ENCODE measurements at regions not wholly inside any gene's neighbourhood (a gene's known extent, or its start where the extent isn't known, plus 50 kb on each side); places are given as distances from the start of the nearest gene placed in this dataset.
"Not testable (repeated sequence)": the region's sequence is repeated elsewhere in the genome, so short reads cannot be mapped to it uniquely, and the experiment has no call there.

GRCh38 chr22:34608540-34609115, 457.3 kb upstream of the ISX start:
- DNase-seq: no peak

- no peak for DNase-seq
These were observed 456.3 kb upstream of the ISX start for GRCh38 chr22:34609646-34610045.

- no peak for DNase-seq
These were observed 445.8 kb upstream of the ISX start for GRCh38 chr22:34620161-34620560.

GRCh38 chr22:34620832-34621231, 445.1 kb upstream of the ISX start:
- DNase-seq: no peak

- DNase-seq: no peak
These were observed 443.4 kb upstream of the ISX start for GRCh38 chr22:34622602-34623001.

- no peak for DNase-seq
These were observed 442.4 kb upstream of the ISX start for GRCh38 chr22:34623580-34623979.

GRCh38 chr22:34625892-34626291, 440.1 kb upstream of the ISX start:
- not testable (repeated sequence) for DNase-seq

- DNase-seq: no peak
These were observed 427.8 kb upstream of the ISX start for GRCh38 chr22:34638128-34638527.

- DNase-seq: no peak
These were observed 426.0 kb upstream of the ISX start for GRCh38 chr22:34639911-34640310.

GRCh38 chr22:34645375-34645774, 420.6 kb upstream of the ISX start:
- no peak for DNase-seq

GRCh38 chr22:34669001-34669400, 397.0 kb upstream of the ISX start:
- DNase-seq: no peak

- not testable (repeated sequence) for DNase-seq
These were observed 382.9 kb upstream of the ISX start for GRCh38 chr22:34683031-34683430.

GRCh38 chr22:34684278-34684677, 381.7 kb upstream of the ISX start:
- not testable (repeated sequence) for DNase-seq

- DNase-seq: no peak
These were observed 378.8 kb upstream of the ISX start for GRCh38 chr22:34687116-34687515.

GRCh38 chr22:34688825-34689224, 377.1 kb upstream of the ISX start:
- no peak for DNase-seq

GRCh38 chr22:34696557-34696956, 369.4 kb upstream of the ISX start:
- no peak for DNase-seq

GRCh38 chr22:34702279-34702678, 363.7 kb upstream of the ISX start:
- DNase-seq: no peak

- no peak for DNase-seq
These were observed 356.3 kb upstream of the ISX start for GRCh38 chr22:34709641-34710040.

GRCh38 chr22:34722901-34723300, 343.1 kb upstream of the ISX start:
- DNase-seq: no peak

- DNase-seq: no peak
These were observed 329.9 kb upstream of the ISX start for GRCh38 chr22:34736081-34736480.

- no peak for DNase-seq
These were observed 327.1 kb upstream of the ISX start for GRCh38 chr22:34738661-34739400.

GRCh38 chr22:34743110-34743751, 322.7 kb upstream of the ISX start:
- DNase-seq: no peak

GRCh38 chr22:34760276-34761008, 305.5 kb upstream of the ISX start:
- DNase-seq: no peak

- DNase-seq: no peak
These were observed 304.8 kb upstream of the ISX start for GRCh38 chr22:34761111-34761510.
